T-cell (primary cell): ENCODE measurements at regions not wholly inside any gene's neighbourhood (a gene's known extent, or its start where the extent isn't known, plus 50 kb on each side); places are given as distances from the start of the nearest gene placed in this dataset.

Experiments used
- ATAC-seq, 4 experiments: fragments of 200-7000 bp in 3 of 4; fragments of 150-1000 bp in 1 of 4; cut with Tn5 transposase; replicated peaks in 1 of 4; 1 replicate in 3 of 4; 2 replicates in 1 of 4; pipeline ENCODE4 v1.10.0; 2021; ENCODE audit warnings: moderate library complexity in 3 of 4, mild to moderate bottlenecking in 2 of 4, moderate number of reproducible peaks in 1 of 4
- CTCF ChIA-PET, 2 donors: fragments of 300-600 bp; sonication (Branson Sonifier 250); formaldehyde crosslinking; loops; one replicate each; lab custom pipeline; 2022; ENCODE audit warnings: antibody characterized with exemption in 2 of 2; lab: Charles Lee
- POLR2A ChIA-PET, 2 donors: fragments of 300-600 bp; sonication (Branson Sonifier 250); formaldehyde crosslinking; loops; one replicate each; lab custom pipeline; 2022; ENCODE audit warnings: antibody characterized with exemption in 2 of 2; lab: Charles Lee
- DNase-seq, 35 experiments: peaks; one replicate each; pipeline versions ENCODE4 v3.0.0 to v3.0.0-alpha.2; 2013 to 2023
- H3K27ac ChIP-seq: one replicate; pipeline ENCODE4 v1.5.1; 2013; ENCODE audit warnings: low read length
- H3K27me3 ChIP-seq, 2 experiments: replicated peaks in 1 of 2; 1 replicate in 1 of 2; 2 replicates in 1 of 2; pipeline versions ENCODE4 v1.6.1 to v1.7.0; 2013; ENCODE audit warnings: low read length in 1 of 2, mixed read lengths in 1 of 2; ENCODE audit not compliant: control insufficient read depth in 2 of 2, insufficient read depth in 2 of 2; ENCODE audit errors: extremely low read depth in 1 of 2
- H3K36me3 ChIP-seq, 2 donors: 1 replicate in 1 of 2; 2 replicates in 1 of 2; pipeline versions ENCODE4 v1.6.1 to v1.7.0; 2013; ENCODE audit warnings: low read length in 1 of 2; ENCODE audit not compliant: control insufficient read depth in 2 of 2, insufficient read depth in 1 of 2; ENCODE audit errors: extremely low read depth in 1 of 2
- H3K4me1 ChIP-seq, 2 experiments: 1 replicate in 1 of 2; 2 replicates in 1 of 2; pipeline versions ENCODE4 v1.6.1 to v1.7.0; 2013; ENCODE audit warnings: low read length in 2 of 2, mixed read lengths in 1 of 2; ENCODE audit not compliant: insufficient read depth in 2 of 2, control insufficient read depth in 1 of 2; ENCODE audit errors: extremely low read depth in 1 of 2
- H3K4me3 ChIP-seq, 2 donors: 1 replicate in 1 of 2; 2 replicates in 1 of 2; pipeline versions ENCODE4 v1.5.1 to v1.7.0; 2013; ENCODE audit warnings: mild to moderate bottlenecking in 2 of 2, low read length in 1 of 2, moderate library complexity in 1 of 2; ENCODE audit not compliant: control insufficient read depth in 1 of 2; ENCODE audit errors: extremely low read depth in 1 of 2
- H3K9me3 ChIP-seq: 2 replicates; pipeline ENCODE4 v1.7.0; 2013
- H3K27ac Mint-ChIP-seq, 2 donors: one replicate each; pipeline ENCODE4 v1.8.0; 2020 to 2021; ENCODE audit warnings: mild to moderate bottlenecking in 2 of 2, mixed read lengths in 2 of 2
- H3K27me3 Mint-ChIP-seq, 2 donors: one replicate each; pipeline ENCODE4 v1.8.0; 2021 to 2022; ENCODE audit warnings: mixed read lengths in 2 of 2
- H3K36me3 Mint-ChIP-seq: one replicate; pipeline ENCODE4 v1.8.0; 2021; ENCODE audit warnings: mixed read lengths
- H3K4me1 Mint-ChIP-seq, 3 donors: one replicate each; pipeline ENCODE4 v1.8.0; 2020 to 2022; ENCODE audit warnings: mixed read lengths in 3 of 3, mild to moderate bottlenecking in 1 of 3
- H3K4me3 Mint-ChIP-seq, 3 donors: one replicate each; pipeline ENCODE4 v1.8.0; 2020 to 2022; ENCODE audit warnings: mild to moderate bottlenecking in 3 of 3, mixed read lengths in 3 of 3, moderate library complexity in 3 of 3
- H3K9me3 Mint-ChIP-seq, 3 donors: one replicate each; pipeline ENCODE4 v1.8.0; 2020 to 2022; ENCODE audit warnings: mixed read lengths in 3 of 3
- WGBS: methylation state at CpG from one replicate; pipeline ENCODE4 v1.1.5; 2013; ENCODE audit warnings: missing lambda C conversion rate; ENCODE audit not compliant: insufficient coverage; 5-methylcytosine and 5-hydroxymethylcytosine counted together

GRCh38 chr3:65279225-65279782 lies 591.5 kb upstream of the ADAMTS9 start:
- Histone ChIP-seq H3K4me1 (no peaks in the 10 kb centered on the region), H3K27ac (no peak overlapping the region), H3K9me3 (no peaks in the 10 kb centered on the region), H3K4me3 (no peak overlapping the region), H3K36me3 (no peaks in the 10 kb centered on the region), H3K27me3 (no peaks in the 10 kb centered on the region)
- POLR2A ChIA-PET: no interaction called here
- DNase-seq: no peak
- CTCF ChIA-PET: no interaction called here
- H3K27ac Mint-ChIP-seq: no peak overlapping the region
- peaks cover 0 to 2% of the 10 kb centered on the region in 2 donors for H3K27me3 Mint-ChIP-seq
- H3K9me3 Mint-ChIP-seq: peaks cover 2 to 22% (median 17%) of the 10 kb centered on the region in 3 donors
- no peak for ATAC-seq
- 100% methylated on average over 1 of the region's 6 CpGs for WGBS
- no peaks in the 10 kb centered on the region for H3K36me3 Mint-ChIP-seq
- H3K4me3 Mint-ChIP-seq: no peak overlapping the region
- no peaks in the 10 kb centered on the region for H3K4me1 Mint-ChIP-seq

DNA sequence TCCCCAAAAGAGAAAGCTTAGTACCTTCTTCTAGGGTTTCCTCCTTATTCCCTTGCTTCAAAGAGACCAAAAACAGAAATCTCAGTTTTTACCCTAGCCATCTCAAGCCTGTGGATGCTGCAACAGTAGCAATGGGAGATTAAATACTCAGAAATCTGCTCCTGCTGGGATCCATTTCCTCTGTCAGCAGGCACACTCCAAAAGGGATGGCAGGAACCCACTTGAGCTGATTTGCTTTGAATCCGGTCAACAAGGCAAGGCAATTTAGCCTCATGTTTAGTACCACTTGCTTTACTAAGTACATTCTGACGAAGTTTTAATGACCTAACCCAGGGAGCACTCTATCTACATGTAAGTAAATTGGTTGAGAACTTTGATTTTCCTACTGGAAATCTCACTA lies 590.0 kb upstream of the ADAMTS9 start:
- CTCF ChIA-PET: no interaction called here
- Histone ChIP-seq H3K9me3 (no peaks in the 10 kb centered on the region), H3K4me1 (no peaks in the 10 kb centered on the region), H3K4me3 (no peak overlapping the region), H3K27me3 (no peaks in the 10 kb centered on the region), H3K36me3 (no peaks in the 10 kb centered on the region), H3K27ac (no peak overlapping the region)
- no CpG with 5 or more reads among the region's 2 CpGs for WGBS
- Mint-ChIP-seq H3K27ac (no peak overlapping the region), H3K4me3 (no peak overlapping the region), H3K9me3 (peaks cover 2 to 13% (median 12%) of the 10 kb centered on the region in 3 donors), H3K36me3 (no peaks in the 10 kb centered on the region), H3K27me3 (peaks cover 0 to 2% of the 10 kb centered on the region in 2 donors), H3K4me1 (no peaks in the 10 kb centered on the region)
- POLR2A ChIA-PET: no interaction called here
- ATAC-seq: no peak
- DNase-seq: no peak

GRCh38 chr3:65276551-65276950 lies 588.8 kb upstream of the ADAMTS9 start:
- POLR2A ChIA-PET: no interaction called here
- no peak overlapping the region for H3K27ac Mint-ChIP-seq
- WGBS: no CpG with 5 or more reads among the region's 4 CpGs

DNA sequence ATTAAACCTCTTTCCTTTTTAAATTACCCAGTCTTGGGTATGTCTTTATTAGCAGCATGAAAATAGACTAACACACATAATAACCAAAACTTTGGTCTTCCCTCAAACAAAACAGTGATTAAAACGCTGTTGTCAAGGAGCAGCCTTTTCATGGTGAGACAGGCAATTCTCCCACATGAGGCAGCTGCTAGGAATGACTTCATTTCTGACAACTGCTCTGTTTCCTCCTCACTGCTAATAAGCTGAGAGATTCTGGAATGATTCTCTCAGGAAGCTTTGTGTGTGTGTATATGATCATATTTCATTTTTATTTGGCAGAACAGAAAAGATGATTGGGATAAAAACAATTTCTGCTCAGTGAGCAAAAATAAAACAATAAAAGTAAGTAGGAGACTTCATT lies 580.6 kb upstream of the ADAMTS9 start:
- no peak for DNase-seq
- ChIA-PET POLR2A (no interaction called here), CTCF (no interaction called here)
- Histone ChIP-seq H3K4me3 (no peak overlapping the region), H3K9me3 (no peaks in the 10 kb centered on the region), H3K27ac (no peak overlapping the region), H3K27me3 (no peaks in the 10 kb centered on the region), H3K36me3 (no peaks in the 10 kb centered on the region), H3K4me1 (no peaks in the 10 kb centered on the region)
- WGBS: no CpG with 5 or more reads among the region's 1 CpG
- ATAC-seq: no peak
- Mint-ChIP-seq H3K4me3 (no peak overlapping the region), H3K36me3 (no peaks in the 10 kb centered on the region), H3K27me3 (no peaks in the 10 kb centered on the region), H3K4me1 (no peaks in the 10 kb centered on the region), H3K9me3 (peaks cover 0 to 21% (median 0%) of the 10 kb centered on the region in 3 donors), H3K27ac (no peak overlapping the region)

More at GRCh38 chr3:65276551-65276950, 588.8 kb upstream of the ADAMTS9 start:
- no peaks in the 10 kb centered on the region for H3K4me1 ChIP-seq
- Mint-ChIP-seq H3K27me3 (peaks cover 0 to 2% of the 10 kb centered on the region in 2 donors), H3K4me3 (no peak overlapping the region), H3K36me3 (no peaks in the 10 kb centered on the region), H3K9me3 (peaks cover 2 to 12% (median 8%) of the 10 kb centered on the region in 3 donors), H3K4me1 (no peaks in the 10 kb centered on the region)
- ATAC-seq (no peak), DNase-seq (no peak)
- H3K9me3 ChIP-seq: no peaks in the 10 kb centered on the region
- H3K4me3 ChIP-seq: no peak overlapping the region
- H3K36me3 ChIP-seq: no peaks in the 10 kb centered on the region
- CTCF ChIA-PET: interaction anchor here in 1 of 2 donors (0.7 kb wide), 1 partner anchor 1810 kb away, joined by 3 read pairs; no protein-coding TSS in a partner anchor
- no peak overlapping the region for H3K27ac ChIP-seq
- no peaks in the 10 kb centered on the region for H3K27me3 ChIP-seq

- Histone ChIP-seq H3K9me3 (no peaks in the 10 kb centered on the region), H3K4me1 (no peaks in the 10 kb centered on the region), H3K27ac (no peak overlapping the region), H3K27me3 (no peaks in the 10 kb centered on the region), H3K4me3 (no peak overlapping the region), H3K36me3 (no peaks in the 10 kb centered on the region)
- ATAC-seq (no peak), DNase-seq (no peak)
- H3K4me1 Mint-ChIP-seq: no peaks in the 10 kb centered on the region
- ChIA-PET CTCF (no interaction called here), POLR2A (no interaction called here)
- no peak overlapping the region for H3K4me3 Mint-ChIP-seq
- no peaks in the 10 kb centered on the region for H3K36me3 Mint-ChIP-seq
- no peak overlapping the region for H3K27ac Mint-ChIP-seq
- H3K27me3 Mint-ChIP-seq: no peaks in the 10 kb centered on the region
- no CpG with 5 or more reads among the region's 4 CpGs for WGBS
- H3K9me3 Mint-ChIP-seq: peaks cover 5 to 19% (median 7%) of the 10 kb centered on the region in 3 donors
Observed at GRCh38 chr3:65265942-65266590, 578.3 kb upstream of the ADAMTS9 start.

DNA sequence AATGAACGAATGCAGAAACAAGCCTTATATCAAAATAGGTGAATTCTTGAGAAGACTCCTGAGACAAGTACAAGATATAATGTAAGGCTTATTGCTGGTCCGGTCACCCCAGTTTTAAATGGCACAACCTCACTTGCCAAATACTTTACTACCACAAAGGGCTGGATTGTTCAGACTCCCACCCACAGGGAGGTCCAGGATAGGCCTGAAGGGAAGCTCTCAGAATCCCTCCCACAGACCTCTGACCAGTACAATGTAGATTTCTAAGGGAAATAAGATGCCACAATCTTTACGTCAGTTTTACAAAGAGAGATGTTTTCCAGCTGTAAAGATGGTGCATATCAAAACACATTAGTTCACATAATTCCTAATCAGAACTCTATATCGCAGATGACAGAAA lies 577.7 kb upstream of the ADAMTS9 start:
- 80% methylated on average over 1 of the region's 4 CpGs for WGBS
- Histone ChIP-seq H3K27ac (no peak overlapping the region), H3K27me3 (no peaks in the 10 kb centered on the region), H3K4me3 (no peak overlapping the region), H3K9me3 (no peaks in the 10 kb centered on the region), H3K36me3 (no peaks in the 10 kb centered on the region), H3K4me1 (no peaks in the 10 kb centered on the region)
- H3K4me3 Mint-ChIP-seq: no peak overlapping the region
- no peak for DNase-seq
- ChIA-PET POLR2A (no interaction called here), CTCF (no interaction called here)
- ATAC-seq: no peak
- no peaks in the 10 kb centered on the region for H3K4me1 Mint-ChIP-seq
- peaks cover 6 to 19% (median 10%) of the 10 kb centered on the region in 3 donors for H3K9me3 Mint-ChIP-seq
- no peaks in the 10 kb centered on the region for H3K36me3 Mint-ChIP-seq
- H3K27me3 Mint-ChIP-seq: no peaks in the 10 kb centered on the region
- H3K27ac Mint-ChIP-seq: no peak overlapping the region
